OCI-LY1 (cell line): ENCODE measurements at regions not wholly inside any gene's neighbourhood (a gene's known extent, or its start where the extent isn't known, plus 50 kb on each side); places are given as distances from the start of the nearest gene placed in this dataset.

Experiments
- CTCF ChIP-seq: fragments of 200-600 bp; sonication (generic), shearing (Covaris generic); IDR thresholded peaks from 2 replicates; pipeline ENCODE4 v1.5.1; 2017; ENCODE audit warnings: mild to moderate bottlenecking, antibody characterized with exemption, low read length, moderate library complexity, mixed read lengths
- EZH2 ChIP-seq: fragments of 200-600 bp; sonication (generic), shearing (Covaris generic); IDR thresholded peaks from 2 replicates; pipeline ENCODE4 v1.8.0; 2017; ENCODE audit warnings: borderline replicate concordance, mixed run types, mild to moderate bottlenecking, antibody characterized with exemption, low read length, moderate library complexity, mixed read lengths

DNA sequence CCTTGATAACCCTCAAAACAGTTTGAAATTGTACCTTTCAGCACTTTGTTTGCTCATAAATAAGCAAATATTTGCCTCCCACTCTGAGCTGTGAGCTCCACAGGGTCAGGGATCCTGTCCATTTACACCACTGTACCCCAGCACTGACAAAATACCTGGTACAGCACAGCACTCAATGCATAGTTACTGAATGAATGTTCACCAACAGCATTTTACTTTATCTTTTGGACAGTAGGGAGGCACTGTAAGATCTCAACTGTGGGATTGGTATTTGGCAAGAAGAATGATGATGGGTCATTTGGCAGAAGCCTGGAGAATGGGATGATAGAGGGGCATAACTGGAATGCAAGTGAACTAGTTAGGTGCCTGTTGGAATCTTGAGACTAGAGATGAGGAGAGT lies 127.2 kb upstream of the ARGLU1 start:
- TF ChIP-seq EZH2 (no peak), CTCF (no peak)
